Nephron (organoid): ENCODE measurements at regions not wholly inside any gene's neighbourhood (a gene's known extent, or its start where the extent isn't known, plus 50 kb on each side); places are given as distances from the start of the nearest gene placed in this dataset.
"Not testable (repeated sequence)": the region's sequence is repeated elsewhere in the genome, so short reads cannot be mapped to it uniquely, and the experiment has no call there.

Experiments used
- H3K27ac Mint-ChIP-seq, 3 experiments: 2 replicates each; pipeline ENCODE4 v1.8.0; 2020; ENCODE audit warnings: mixed read lengths in 3 of 3, mild to moderate bottlenecking in 2 of 3, moderate library complexity in 1 of 3
- H3K27me3 Mint-ChIP-seq: 2 replicates; pipeline ENCODE4 v1.8.0; 2021; ENCODE audit warnings: low read depth, mild to moderate bottlenecking, moderate library complexity, mixed read lengths
- H3K36me3 Mint-ChIP-seq: 2 replicates; pipeline ENCODE4 v1.8.0; 2020; ENCODE audit warnings: low read depth, mixed read lengths
- H3K4me1 Mint-ChIP-seq: 2 replicates; pipeline ENCODE4 v1.8.0; 2020; ENCODE audit warnings: mixed read lengths
- H3K4me3 Mint-ChIP-seq, 3 experiments: 2 replicates each; pipeline ENCODE4 v1.8.0; 2020; ENCODE audit warnings: mild to moderate bottlenecking in 3 of 3, mixed read lengths in 3 of 3, moderate library complexity in 2 of 3
- H3K9me3 Mint-ChIP-seq: 2 replicates; pipeline ENCODE4 v1.8.0; 2020; ENCODE audit warnings: mixed read lengths
- TF ChIP-seq, protein P1 (sequence below), 3 experiments: fragments of 200-600 bp; sonication (generic); IDR thresholded peaks; one replicate each; pipeline ENCODE4 v1.5.0; 2021; ENCODE audit warnings: antibody characterized with exemption in 3 of 3; ENCODE audit not compliant: unreplicated experiment in 3 of 3

DNA sequence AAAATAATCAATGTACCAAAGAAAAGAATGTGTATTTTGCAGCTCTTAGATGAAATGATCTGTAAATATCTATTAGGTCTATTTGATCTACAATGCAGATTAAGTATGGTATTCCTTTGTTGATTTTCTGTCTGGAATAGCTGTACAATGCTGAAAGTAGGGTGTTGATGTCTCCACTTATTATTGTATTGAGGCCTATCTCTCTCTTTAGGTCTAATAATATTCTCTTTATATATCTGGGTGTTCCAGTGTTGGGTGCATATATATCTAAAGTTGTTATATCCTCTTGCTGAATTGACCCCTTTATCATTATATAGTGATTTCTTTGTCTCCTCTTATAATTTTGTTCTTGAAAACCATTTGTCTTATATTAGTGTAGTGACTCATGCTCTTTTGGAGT, 885.5 kb upstream of the FOXG1 start:
- H3K4me1 Mint-ChIP-seq, result no peaks in the 10 kb centered on the region
- no peaks in the 10 kb centered on the region for H3K36me3 Mint-ChIP-seq
- H3K9me3 Mint-ChIP-seq, result peaks cover 2% of the 10 kb centered on the region
- no peak overlapping the region for H3K4me3 Mint-ChIP-seq
- H3K27ac Mint-ChIP-seq, result no peak overlapping the region
- H3K27me3 Mint-ChIP-seq, result no peaks in the 10 kb centered on the region
- TF ChIP-seq, protein P1, sequence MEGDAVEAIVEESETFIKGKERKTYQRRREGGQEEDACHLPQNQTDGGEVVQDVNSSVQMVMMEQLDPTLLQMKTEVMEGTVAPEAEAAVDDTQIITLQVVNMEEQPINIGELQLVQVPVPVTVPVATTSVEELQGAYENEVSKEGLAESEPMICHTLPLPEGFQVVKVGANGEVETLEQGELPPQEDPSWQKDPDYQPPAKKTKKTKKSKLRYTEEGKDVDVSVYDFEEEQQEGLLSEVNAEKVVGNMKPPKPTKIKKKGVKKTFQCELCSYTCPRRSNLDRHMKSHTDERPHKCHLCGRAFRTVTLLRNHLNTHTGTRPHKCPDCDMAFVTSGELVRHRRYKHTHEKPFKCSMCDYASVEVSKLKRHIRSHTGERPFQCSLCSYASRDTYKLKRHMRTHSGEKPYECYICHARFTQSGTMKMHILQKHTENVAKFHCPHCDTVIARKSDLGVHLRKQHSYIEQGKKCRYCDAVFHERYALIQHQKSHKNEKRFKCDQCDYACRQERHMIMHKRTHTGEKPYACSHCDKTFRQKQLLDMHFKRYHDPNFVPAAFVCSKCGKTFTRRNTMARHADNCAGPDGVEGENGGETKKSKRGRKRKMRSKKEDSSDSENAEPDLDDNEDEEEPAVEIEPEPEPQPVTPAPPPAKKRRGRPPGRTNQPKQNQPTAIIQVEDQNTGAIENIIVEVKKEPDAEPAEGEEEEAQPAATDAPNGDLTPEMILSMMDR (IDR thresholded peaks at IDR 0.05; ENCODE audit: unreplicated experiment in 3 of 3), result no peak

DNA sequence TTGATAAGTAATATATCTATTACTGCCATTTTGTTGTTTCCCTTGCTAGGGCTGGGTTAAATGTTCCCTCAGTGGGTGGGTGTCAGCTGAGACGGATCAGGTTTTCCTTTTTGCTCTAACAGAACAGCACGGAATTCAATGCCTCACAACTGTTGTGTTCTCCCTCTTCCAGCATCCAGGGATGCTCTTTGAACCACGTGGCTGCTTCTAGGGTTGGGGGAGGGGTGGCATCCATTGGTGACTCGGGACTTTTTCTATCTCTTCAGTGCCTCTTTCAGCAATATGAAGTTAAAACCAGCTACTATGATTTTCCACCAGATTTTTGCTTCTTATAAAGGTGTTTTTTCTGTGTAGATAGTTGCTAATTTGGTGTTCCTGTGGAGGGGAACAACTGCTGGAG, 884.9 kb upstream of the FOXG1 start:
- H3K4me1 Mint-ChIP-seq, result no peaks in the 10 kb centered on the region
- H3K27me3 Mint-ChIP-seq, result no peaks in the 10 kb centered on the region
- no peak overlapping the region for H3K27ac Mint-ChIP-seq
- TF ChIP-seq, protein P1 (IDR thresholded peaks at IDR 0.05; ENCODE audit: unreplicated experiment in 3 of 3), result no peak
- peaks cover 2% of the 10 kb centered on the region for H3K9me3 Mint-ChIP-seq
- H3K36me3 Mint-ChIP-seq, result no peaks in the 10 kb centered on the region
- H3K4me3 Mint-ChIP-seq, result no peak overlapping the region

DNA sequence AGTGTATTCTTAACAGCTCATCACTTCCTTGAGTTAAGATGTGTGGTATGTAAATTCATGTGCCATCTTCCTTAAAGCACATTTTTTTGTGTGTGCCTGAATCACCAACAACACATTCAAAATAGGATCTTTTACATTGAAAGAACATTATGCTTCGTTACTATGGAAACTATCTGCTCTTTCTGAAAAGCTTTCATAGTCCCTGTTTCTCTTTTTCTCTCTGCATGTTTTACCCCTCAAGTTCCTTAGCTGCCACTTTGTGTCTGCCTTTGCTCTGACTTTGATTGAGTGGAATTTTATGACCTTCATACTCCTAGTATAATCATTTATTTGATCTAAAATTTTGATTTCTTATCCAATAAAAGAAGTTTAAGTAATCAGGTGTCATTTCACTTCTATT, 880.3 kb upstream of the FOXG1 start:
- Mint-ChIP-seq H3K27ac (no peak overlapping the region), H3K27me3 (no peaks in the 10 kb centered on the region), H3K4me1 (no peaks in the 10 kb centered on the region), H3K9me3 (peaks cover 3% of the 10 kb centered on the region), H3K4me3 (no peak overlapping the region), H3K36me3 (no peaks in the 10 kb centered on the region)
- TF ChIP-seq, protein P1 (IDR thresholded peaks at IDR 0.05; ENCODE audit: unreplicated experiment in 3 of 3), result no peak

DNA sequence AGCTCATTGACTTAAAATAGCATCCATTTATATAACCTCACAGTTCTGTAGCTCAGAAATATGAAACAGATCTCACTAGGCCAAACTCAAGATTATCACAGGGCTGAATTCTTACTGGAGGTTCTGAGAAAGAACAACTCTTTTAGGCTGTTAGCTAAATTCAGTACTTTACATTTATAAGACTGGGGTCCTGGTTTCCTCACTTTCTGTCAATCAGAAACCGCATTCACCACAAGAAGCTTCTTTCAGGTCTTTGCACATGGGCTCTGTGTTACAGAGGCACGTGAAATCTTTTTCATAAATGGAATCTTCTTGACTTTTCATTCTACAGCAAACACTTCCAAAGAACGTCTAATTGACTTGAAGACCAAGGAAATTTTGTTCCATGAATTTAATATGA, 876.3 kb upstream of the FOXG1 start:
- Mint-ChIP-seq H3K27me3 (no peaks in the 10 kb centered on the region), H3K36me3 (no peaks in the 10 kb centered on the region), H3K9me3 (peaks cover 3% of the 10 kb centered on the region), H3K27ac (no peak overlapping the region), H3K4me3 (no peak overlapping the region), H3K4me1 (no peaks in the 10 kb centered on the region)
- TF ChIP-seq, protein P1 (IDR thresholded peaks at IDR 0.05; ENCODE audit: unreplicated experiment in 3 of 3), result no peak

DNA sequence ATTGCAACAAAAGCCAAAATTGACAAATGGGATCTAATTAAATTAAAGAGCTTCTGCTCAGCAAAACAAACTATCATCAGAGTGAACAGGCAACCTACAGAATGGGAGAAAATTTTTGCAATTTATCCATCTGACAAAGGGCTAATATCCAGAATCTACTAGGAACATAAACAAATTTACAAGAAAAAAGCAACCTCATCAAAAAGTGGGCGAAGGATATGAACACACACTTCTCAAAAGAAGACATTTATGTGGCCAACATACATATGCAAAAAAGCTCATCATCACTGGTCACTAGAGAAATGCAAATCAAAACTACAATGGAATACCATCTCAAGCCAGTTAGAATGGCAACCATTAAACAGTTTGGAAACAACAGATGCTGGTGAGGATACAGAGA, 858.1 kb upstream of the FOXG1 start:
- H3K27me3 Mint-ChIP-seq, H3K4me3 Mint-ChIP-seq, H3K36me3 Mint-ChIP-seq, H3K4me1 Mint-ChIP-seq, H3K9me3 Mint-ChIP-seq, H3K27ac Mint-ChIP-seq: not testable (repeated sequence)

DNA sequence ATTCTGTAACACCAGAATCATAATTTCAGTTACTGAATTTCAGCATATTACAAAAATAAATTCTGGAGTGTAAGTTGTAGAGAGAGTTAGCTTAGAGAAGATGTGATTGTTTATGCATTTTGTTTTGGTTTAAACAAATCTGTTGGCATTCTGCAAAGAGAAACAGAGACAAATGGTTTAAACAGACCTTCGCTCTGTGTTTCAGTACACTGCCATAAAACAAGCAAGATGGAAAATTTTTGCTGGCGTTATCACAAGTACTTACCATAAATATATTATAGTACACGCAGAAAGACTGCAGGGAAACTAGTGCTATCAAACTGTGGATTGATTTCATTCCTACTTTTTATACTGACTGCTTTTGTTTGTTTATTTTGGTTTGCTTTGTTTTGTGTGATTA, 850.3 kb upstream of the FOXG1 start:
- no peak overlapping the region for H3K27ac Mint-ChIP-seq
- no peak overlapping the region for H3K4me3 Mint-ChIP-seq
- no peaks in the 10 kb centered on the region for H3K27me3 Mint-ChIP-seq
- TF ChIP-seq, protein P1 (IDR thresholded peaks at IDR 0.05; ENCODE audit: unreplicated experiment in 3 of 3), result no peak
- H3K4me1 Mint-ChIP-seq, result no peaks in the 10 kb centered on the region
- H3K36me3 Mint-ChIP-seq, result no peaks in the 10 kb centered on the region
- no peaks in the 10 kb centered on the region for H3K9me3 Mint-ChIP-seq

DNA sequence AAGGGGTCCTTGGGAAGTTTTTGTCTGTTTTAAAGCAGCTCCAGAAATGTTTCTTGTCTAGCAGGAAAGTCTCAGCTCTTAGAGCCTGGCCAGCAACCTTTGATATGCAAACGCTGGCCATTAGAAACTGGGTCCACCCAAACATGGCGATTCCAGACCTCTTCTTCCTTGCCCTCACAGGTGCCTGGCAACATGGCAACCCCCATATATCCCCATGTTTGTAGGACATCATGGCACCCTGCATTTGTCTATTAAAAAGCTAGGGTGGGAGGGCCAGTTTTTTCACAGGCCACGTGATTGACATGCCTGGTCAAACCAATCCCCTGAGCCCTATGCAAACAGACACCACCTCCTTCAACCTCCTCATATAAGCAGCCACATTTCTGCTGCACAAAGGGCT, 848.7 kb upstream of the FOXG1 start:
- H3K27ac Mint-ChIP-seq, result no peak overlapping the region

More for the DNA sequence above, 848.7 kb upstream of the FOXG1 start:
- no peaks in the 10 kb centered on the region for H3K9me3 Mint-ChIP-seq
- TF ChIP-seq, protein P1 (IDR thresholded peaks at IDR 0.05; ENCODE audit: unreplicated experiment in 3 of 3), result no peak
- no peaks in the 10 kb centered on the region for H3K4me1 Mint-ChIP-seq
- no peaks in the 10 kb centered on the region for H3K36me3 Mint-ChIP-seq
- no peak overlapping the region for H3K4me3 Mint-ChIP-seq
- H3K27me3 Mint-ChIP-seq, result no peaks in the 10 kb centered on the region
